GM19452 (cell line): ENCODE measurements at regions not wholly inside any gene's neighbourhood (a gene's known extent, or its start where the extent isn't known, plus 50 kb on each side); places are given as distances from the start of the nearest gene placed in this dataset.

Experiments
- ATAC-seq: cut with Tn5 transposase; IDR thresholded peaks from one replicate; pipeline ENCODE4 v1.9.1; 2021; ENCODE audit not compliant: unreplicated experiment

DNA sequence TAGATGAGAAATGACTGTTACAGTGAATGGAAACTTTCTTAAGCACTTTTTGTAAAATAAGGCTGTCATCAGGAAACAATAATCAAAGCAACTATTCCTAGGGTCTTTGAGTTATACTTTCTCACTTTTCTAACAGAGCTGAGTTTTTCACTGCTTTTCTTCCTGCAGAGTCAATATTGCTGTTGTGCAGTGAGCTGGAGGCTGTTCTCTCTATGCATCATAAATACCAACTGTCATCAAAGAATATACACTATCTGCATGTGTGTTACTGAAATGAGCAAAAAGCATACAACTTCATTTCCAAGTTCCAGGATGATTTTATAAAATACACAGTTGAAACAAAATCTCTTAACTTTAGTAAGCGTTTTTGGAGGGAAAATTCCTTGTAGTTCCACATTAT lies 110.4 kb upstream of the CPSF6 start:
- ATAC-seq: no peak

DNA sequence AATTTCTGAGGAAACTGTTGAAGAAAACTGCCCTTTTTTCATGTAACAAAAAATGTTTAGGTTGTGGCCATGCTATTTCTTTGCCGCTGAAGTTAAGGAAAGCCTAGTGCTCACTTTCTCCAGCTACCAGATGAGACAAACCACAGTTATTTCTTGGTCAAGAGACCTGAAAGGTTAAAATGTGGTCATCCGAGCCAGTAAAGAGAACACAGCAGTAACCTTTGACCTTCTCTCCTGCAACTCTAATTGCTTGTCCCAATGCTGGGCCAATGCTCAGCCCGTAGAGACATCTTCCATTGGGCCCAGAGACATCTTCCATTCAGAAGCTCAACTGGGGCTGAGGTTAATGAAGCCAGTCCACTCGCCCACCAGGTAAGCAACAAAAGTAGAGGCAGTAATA lies 109.8 kb upstream of the CPSF6 start:
- no peak for ATAC-seq

DNA sequence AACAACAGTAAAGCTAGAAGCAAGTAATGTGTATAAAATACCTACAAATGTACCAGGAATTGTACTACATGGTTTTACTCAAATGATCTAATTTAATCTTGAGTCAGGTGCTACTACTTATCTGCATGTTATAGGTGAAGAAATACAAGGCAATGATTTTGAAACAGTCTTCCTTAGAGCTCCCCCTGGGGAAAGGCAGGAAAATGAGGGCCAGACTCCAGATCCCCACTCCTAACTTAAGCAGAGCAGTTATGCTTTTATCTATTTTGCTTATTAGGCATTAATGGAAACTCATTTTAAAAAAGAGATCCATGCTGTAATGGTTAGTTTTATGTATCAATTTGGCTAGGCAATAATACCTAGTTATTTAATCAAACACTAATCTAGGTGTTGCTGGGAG lies 109.3 kb upstream of the CPSF6 start:
- ATAC-seq: no peak

DNA sequence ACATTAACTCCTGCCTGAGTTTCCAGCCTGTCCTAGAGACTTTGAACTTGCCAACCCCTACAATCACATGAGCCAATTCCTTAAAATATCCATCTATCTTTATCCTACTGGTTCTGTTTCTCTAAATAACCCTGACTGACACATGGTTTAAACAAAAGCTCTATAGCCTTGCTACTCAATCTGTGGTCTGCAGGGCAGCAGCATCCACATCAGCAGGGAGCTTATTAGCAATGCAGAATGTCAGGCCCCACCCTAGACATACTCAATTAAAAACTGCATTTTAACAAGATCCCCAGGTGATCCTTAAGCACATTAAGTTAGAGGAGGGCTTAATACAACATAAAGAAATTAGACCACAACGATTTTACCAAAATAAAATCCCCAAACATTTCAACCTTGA lies 108.3 kb upstream of the CPSF6 start:
- ATAC-seq: no peak

DNA sequence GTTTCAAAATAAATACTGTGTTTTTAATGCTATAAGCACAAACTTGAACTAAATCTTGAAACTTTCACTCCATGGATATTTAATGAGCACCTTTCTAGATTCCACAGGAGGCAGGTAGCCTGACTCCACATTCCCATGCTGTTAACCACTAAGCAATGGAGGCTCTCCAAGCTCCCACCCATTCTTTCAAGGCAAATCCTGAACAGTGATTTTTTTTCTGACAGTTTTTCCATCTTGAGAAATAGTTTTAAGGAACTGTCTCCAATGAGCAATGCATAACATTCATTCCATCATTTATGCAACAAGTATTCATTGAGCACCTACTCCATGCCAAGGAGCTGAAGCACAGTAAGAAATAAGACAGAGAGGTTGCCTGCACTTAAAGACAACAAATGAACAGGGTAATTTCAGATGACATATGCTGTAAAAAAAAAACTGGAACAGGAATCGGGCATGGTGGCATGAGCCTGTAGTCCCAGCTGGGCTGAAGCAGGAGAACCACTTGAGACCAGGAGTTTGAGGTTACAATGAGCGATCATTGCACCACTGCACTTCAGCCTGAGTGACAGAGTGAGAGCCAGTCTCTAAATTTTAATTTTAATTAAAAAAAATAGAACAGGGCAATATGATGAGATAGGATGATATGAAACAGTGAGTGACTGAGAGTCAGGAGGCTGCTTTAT lies 102.3 kb upstream of the CPSF6 start:
- no peak for ATAC-seq

DNA sequence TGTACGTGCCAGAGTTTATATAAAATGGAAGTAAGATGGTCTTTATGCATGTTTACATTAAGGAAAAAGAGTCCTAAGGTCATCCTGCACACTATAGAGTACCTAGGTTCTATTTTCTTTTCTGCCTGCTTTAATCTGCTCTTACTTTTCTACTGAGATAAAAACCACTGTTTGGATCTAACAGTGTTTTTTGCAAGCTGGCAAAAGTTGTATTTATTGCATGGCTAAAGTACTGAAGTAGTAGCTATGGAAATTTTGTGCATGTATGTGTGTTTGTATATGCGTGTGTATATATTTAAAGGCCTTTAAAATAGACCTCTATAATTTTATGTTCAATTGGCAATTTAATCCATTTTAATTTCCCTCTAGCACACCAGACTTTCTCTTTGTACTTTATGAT lies 98.3 kb upstream of the CPSF6 start:
- ATAC-seq: no peak

DNA sequence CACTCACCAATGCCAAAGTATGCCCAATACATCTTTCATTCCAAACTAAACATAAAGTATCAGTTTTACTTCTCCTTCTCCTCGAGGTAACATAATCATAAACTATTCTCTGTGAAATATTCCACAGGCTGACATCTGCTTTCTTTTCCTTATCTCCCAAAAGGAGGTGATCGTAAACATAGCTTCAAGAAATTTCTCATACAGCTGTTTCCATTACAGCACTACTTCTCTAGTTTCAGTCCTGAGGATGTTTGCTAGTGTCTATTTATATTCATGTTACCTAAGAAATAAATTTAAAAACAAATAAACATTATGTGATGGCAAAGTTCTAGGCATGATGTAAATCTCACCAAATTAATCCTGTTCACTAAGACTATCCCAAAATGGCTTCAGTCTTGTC lies 90.1 kb upstream of the CPSF6 start:
- ATAC-seq: no peak

DNA sequence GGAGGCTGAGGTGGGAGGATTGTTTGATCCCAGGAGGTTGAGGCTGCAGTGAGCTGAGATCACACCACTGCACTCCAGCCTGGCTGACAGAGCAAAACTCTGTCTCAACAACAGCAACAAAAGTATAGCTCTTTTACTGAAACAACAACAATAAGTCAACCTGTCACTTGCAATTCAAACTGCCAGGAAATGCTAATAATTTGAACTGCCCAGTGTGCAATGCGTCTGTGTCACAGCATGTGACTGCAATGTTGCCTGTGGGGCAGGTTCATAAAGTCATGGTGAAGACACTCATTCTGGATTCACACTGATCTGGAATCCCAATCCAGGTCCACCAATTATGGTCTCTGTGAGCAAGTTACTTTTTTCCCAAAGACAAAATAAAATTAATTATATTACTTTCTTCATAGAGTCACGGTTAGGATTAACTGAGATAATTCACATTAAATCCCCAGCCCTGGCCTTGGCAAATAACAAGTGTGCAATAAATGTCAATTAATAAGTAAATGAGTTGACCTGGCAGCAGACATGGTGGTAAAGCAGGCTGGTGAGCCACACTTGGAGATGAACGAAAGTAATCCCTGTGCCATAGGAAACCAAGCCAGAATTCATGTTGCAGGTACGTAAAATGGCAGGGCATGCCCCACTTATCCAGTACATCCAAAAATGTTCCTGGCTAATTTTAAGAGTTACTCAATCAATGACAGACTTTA lies 89.1 kb upstream of the CPSF6 start:
- ATAC-seq: no peak

DNA sequence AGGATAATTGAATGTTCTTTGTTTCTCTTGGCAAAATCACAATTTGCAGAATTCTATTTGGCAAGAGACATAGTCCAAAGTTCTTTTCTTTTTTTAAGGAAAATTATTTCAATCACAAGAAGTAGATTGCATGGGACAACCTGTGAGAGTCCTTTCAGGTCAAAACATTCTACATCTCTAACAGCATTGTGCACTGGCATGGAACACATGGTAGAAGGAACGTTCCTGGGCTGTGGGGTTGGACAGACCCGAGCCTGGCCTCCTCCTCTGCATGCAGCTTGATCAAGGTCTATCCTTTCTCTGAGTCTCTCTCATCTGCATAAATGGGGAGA lies 88.6 kb upstream of the CPSF6 start:
- ATAC-seq: no peak

DNA sequence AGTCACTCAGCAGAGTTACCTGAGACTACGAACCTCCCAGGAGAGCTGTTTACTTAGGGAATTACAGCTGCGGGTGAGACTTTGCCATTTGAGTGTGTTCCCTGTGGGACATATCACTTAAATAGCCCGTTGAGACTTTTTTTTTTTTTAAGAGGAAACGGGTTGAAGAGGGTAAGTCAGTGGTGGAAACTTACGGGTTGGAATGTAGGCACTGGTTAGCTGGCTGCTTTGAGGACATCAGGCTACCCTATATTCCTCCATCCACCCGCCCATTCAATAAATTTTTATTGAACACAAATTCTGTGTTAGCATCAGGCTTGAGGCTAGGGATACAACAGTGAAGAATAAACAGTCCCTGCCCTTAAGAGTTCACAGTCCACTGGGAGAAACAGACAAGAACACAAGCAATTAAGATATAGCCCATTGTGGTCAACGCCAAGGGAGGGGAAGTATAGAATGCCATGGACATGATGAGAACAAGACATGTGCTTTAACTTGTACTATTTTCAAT lies 88.1 kb upstream of the CPSF6 start:
- ATAC-seq: no peak

DNA sequence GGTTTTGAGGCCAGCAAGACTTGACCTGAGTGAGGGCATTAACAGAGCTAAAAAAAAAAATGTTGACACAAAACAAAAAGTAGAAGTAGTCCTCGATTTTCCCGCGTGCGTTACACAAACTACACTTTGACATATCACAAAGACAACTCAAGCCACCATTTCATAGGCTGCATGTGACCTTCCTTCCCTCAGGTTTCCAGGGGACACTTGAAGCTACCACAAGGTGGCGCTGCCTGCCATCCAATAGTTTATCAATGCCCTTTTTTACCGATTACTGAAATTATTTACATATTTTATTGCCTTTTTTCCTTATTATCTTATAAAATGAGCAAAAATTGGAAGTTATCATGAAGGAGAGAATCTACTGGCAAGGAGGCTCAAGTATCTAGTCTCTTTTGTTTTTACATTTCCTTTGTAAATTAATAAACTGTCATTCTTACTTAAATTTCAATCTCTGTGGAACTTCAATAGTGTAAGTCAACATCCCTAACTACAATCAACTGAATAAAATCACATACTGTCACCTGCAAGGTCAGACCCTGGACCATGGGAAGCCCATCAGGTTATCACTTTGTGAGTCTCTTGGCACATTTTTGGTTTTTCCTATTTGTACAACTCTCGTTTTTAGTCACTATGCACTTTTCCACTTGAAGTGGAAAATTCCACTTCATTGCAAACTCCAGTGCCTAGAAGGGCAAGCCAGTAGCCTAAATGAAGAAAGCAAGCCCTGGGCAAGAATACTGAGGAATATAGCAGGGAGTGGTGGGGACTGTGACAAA lies 84.6 kb upstream of the CPSF6 start:
- ATAC-seq: peak; percentile 52

DNA sequence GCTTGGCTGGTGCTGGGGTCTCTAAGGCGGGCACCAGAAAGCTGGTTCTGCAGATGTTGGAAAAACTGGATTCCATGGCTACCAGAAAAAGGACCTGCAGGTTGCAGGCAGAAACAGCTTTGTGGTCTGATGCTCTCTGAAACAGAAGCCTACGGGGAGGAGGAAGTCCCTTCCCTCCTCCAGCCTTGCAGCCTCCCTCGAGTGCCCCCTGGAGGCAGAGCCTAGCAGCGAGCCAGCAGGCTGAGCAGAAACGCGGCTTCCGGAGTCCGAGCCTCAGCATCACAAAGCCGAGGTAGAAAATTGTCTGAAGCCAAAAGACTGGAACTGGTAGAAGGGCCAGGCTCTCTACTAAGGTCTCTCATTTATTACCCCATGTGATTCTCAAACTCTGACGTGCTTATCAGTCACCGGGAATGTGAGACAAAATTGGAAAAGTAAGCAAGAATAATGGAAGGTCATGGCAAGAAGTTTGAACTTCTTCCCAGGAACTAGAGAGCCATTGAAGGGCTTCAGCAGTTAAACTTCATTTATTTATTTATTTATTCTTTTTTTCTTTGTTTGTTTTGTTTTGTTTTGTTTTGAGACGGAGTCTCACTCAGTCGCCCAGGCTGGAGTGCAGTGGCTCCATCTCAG lies 82.2 kb upstream of the CPSF6 start:
- peak; percentile 95 for ATAC-seq

DNA sequence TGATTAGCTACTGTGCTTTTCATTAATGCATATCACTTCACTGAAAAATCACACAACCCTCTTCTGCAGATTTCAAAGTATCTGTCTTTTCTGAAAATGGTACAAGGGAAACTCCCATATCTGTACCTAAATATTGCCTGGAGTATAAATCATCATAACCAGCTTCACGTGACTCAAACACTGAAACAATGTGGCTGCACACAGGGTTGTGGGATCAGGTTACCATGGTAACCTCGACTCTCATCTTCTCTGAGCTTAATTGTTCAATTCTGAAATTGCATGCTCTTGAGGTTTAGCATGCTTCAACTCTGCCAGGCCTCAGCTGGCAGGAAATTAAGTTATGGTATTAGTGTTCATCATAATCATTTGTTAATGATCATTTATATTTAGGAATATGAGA lies 77.5 kb upstream of the CPSF6 start:
- ATAC-seq: peak; percentile 42

DNA sequence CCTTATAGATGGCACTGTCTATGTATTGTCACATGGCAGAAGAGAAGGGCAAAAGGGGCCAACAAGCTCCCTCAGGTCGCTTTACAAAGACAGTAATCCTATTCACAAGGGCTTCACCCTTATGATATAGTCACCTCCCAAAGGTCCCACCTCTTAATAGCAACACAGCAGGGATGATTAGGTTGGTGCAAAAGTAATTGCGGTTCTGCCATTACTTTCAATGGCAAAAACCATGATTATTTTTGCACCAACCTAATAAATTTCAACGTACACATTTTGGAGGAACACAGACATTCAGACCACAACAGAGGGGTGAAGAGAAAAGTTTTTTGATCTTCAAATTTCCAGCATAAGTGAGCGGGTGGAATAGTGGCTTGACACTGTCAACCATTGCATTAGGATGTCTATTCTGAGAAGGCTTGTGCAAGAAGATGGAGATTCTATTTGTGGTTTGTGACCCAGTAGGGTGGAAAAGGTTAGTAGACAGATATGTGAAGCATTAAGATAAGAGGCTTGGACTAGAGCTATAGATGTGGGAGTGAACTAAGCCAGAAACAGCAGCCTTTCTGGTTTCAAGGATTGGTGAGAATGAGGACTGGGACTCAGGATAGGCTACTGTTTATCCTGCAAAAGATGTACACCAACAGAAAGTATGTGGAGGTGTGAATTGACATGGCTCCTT lies 75.5 kb upstream of the CPSF6 start:
- ATAC-seq: no peak

DNA sequence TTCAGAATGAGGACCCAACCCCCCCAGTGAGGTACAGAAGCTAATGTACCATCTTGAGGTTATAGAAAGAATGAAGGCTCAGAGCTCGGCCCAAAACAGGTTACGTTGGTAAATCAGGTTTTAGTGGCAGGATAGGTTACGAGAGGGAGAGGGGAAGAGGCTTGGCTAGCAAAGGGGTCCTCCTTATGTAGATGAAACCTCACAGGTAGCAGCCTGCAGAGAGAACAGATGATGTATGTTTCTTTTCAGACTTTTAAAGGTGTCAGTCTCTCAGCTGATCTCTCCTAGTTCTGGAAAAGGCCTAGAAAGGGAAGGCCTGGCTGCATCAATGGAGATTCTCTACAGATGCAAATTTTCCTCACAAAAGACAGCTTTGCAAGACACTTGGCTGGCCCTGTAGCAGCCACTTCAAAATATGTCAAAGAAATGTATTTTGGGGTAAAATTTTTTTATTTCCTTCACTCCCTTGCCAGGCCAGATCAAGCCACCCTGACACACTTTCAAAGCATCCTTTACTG lies 71.7 kb upstream of the CPSF6 start:
- ATAC-seq: no peak

DNA sequence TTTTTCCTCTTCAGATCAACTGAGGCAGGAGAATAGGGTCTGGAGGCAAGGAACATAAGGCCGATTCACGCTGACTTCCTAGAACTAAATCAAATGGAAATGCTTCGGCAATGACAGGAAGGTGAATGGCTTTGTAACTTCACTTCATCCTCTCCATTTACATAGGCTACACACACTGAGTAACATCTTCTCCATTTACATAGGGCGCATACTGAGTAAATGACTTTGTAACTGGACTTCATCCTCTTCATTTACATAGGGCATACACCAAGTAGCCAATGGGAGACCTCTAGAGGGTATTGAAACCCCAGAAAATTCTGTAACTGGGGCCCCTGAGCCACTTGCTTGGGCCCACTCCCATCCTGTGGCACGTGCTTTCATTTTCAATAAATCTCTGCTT lies 71.0 kb upstream of the CPSF6 start:
- no peak for ATAC-seq

DNA sequence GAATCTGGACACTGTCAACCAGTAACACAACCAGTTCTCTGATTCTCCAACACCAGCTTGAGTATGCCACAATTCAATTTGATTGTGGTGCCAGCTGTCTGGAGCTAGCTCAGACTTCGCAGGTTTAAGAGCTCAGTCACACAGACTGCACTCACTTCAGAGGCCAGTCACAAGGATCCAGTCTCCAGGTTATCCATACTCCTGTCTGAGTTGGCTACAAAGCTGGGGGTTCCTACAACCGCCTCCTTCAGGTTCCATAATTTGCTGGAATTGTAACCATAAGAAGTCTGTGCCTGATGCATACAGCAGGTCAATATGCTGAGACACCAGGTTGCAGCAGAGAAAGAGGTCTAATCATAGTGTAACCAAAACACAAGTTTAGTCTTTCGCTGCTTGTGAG lies 70.5 kb upstream of the CPSF6 start:
- ATAC-seq: no peak

DNA sequence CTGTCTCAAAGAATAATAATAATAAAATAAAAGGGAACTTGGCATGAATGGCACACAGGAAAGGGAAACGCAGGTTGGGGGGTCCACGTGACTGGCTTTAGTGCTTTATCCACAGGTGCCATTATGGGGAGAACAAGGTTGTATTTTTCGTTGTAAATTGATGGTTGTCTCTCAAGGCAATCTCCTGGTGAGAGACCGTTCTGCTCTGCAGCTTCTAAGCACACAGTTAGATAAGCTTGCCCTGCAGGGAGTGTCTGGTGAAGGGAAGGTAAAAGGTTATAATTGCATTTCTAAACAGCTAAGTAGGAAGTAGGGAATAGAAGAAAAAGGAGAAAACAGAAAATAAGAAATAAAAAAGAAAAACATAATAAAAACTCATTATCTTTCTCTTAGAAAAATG lies 69.1 kb upstream of the CPSF6 start:
- ATAC-seq: no peak

DNA sequence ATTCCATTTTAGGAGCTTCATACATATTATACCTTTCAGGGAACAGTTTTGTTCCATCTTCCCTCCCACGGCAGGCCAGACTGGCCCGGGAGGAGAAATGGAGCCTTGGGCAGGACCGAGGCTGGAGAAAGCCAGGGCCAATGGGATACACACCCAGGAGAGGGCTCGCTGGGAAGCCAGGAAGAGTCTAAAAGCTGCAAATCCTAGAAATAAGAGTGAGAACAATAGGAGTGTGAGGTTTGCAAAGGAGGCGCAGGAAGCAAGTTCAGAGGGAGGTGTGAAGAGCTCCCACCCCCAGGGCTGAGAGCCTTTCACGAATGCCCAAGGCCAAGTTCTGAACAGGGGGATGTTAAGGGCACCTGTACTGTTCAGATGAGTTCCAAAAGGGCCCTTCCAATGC lies 67.5 kb upstream of the CPSF6 start:
- ATAC-seq: no peak

DNA sequence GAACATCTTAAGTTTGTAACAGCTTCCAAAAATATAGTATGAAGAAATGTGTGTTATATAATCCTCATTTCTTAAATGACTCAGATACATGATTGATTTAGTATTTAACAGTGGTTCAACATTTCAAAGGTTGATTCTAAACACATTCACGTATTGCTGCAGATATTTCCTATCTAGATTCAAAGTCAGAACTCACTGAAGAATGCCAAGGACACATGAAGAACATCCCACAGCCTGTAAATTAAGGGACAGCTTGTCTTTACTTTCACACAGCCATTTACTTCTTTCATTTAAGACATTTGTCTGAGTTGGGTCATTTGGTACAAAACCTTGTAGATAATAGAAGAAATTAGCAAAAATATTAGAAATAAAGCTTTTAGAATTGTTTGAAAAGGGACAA lies 66.9 kb upstream of the CPSF6 start:
- ATAC-seq: no peak

DNA sequence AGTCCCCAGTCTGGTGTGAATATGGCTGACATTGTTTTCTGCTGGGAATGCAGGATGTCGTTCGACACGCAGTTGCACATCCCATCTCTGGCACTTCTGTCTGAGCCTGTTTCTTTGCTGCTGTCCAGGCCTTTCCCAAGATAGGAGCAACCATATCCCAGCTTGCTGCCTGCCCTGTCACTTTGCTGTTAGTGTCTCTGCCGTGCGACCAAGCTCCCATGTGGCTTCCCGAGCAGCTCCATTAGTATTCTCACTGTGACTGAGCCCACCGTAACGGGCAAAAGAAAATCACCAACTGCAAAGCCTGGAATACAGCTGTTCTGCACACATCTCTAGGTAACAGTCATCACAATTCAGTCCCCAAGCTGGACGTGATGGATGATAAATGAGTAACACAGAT lies 66.0 kb upstream of the CPSF6 start:
- ATAC-seq: no peak
